ENCODE measurements at regions not wholly inside any gene's neighbourhood (a gene's known extent, or its start where the extent isn't known, plus 50 kb on each side); places are given as distances from the start of the nearest gene placed in this dataset.

GRCh38 chr14:28911521-28911920 lies 144.9 kb downstream of the FOXG1 start:
- no peak for ATAC-seq
- Mint-ChIP-seq H3K4me1 (no peaks in the 10 kb centered on the region), H3K9me3 (peaks cover 25% of the 10 kb centered on the region), H3K27ac (no peak overlapping the region), H3K4me3 (no peak overlapping the region), H3K36me3 (no peaks in the 10 kb centered on the region)
- DNase-seq (ENCODE audit: low spot score in 2 of 2) = no peak

GRCh38 chr14:28913056-28913455 lies 146.5 kb downstream of the FOXG1 start:
- H3K36me3 Mint-ChIP-seq = no peaks in the 10 kb centered on the region
- peaks cover 29% of the 10 kb centered on the region for H3K9me3 Mint-ChIP-seq
- no peaks in the 10 kb centered on the region for H3K4me1 Mint-ChIP-seq
- no peak overlapping the region for H3K4me3 Mint-ChIP-seq
- no peak for DNase-seq (ENCODE audit: low spot score in 2 of 2)
- no peak for ATAC-seq
- no peak overlapping the region for H3K27ac Mint-ChIP-seq

- Mint-ChIP-seq H3K9me3 (peaks cover 16% of the 10 kb centered on the region), H3K4me3 (no peak overlapping the region), H3K4me1 (no peaks in the 10 kb centered on the region), H3K36me3 (no peaks in the 10 kb centered on the region), H3K27ac (no peak overlapping the region)
- no peak for ATAC-seq
- DNase-seq (ENCODE audit: low spot score in 2 of 2) = no peak
Measured at GRCh38 chr14:28926122-28926521, 159.5 kb downstream of the FOXG1 start.

- no peaks in the 10 kb centered on the region for H3K36me3 Mint-ChIP-seq
- ATAC-seq = no peak
- H3K4me3 Mint-ChIP-seq = no peak overlapping the region
- no peaks in the 10 kb centered on the region for H3K4me1 Mint-ChIP-seq
- H3K9me3 Mint-ChIP-seq = peaks cover 30% of the 10 kb centered on the region
- H3K27ac Mint-ChIP-seq = no peak overlapping the region
- no peak for DNase-seq (ENCODE audit: low spot score in 2 of 2)
Measured at GRCh38 chr14:28931999-28932398, 165.4 kb downstream of the FOXG1 start.

GRCh38 chr14:28936601-28937000 lies 170.0 kb downstream of the FOXG1 start:
- no peak for DNase-seq (ENCODE audit: low spot score in 2 of 2)
- Mint-ChIP-seq H3K27ac (no peak overlapping the region), H3K4me3 (no peak overlapping the region), H3K4me1 (no peaks in the 10 kb centered on the region), H3K36me3 (no peaks in the 10 kb centered on the region), H3K9me3 (peaks cover 33% of the 10 kb centered on the region)
- ATAC-seq = no peak

- Mint-ChIP-seq H3K27ac (no peak overlapping the region), H3K4me3 (no peak overlapping the region), H3K4me1 (no peaks in the 10 kb centered on the region), H3K9me3 (peaks cover 16% of the 10 kb centered on the region), H3K36me3 (no peaks in the 10 kb centered on the region)
- ATAC-seq = no peak
- no peak for DNase-seq (ENCODE audit: low spot score in 2 of 2)
Measured at GRCh38 chr14:28941758-28942157, 175.2 kb downstream of the FOXG1 start.

GRCh38 chr14:28944605-28945004 lies 178.0 kb downstream of the FOXG1 start:
- no peak overlapping the region for H3K27ac Mint-ChIP-seq
- ATAC-seq (no peak), DNase-seq (ENCODE audit: low spot score in 2 of 2) (no peak)
- H3K4me3 Mint-ChIP-seq = no peak overlapping the region
- H3K36me3 Mint-ChIP-seq = no peaks in the 10 kb centered on the region
- peaks cover 24% of the 10 kb centered on the region for H3K9me3 Mint-ChIP-seq
- H3K4me1 Mint-ChIP-seq = no peaks in the 10 kb centered on the region

- no peaks in the 10 kb centered on the region for H3K4me1 Mint-ChIP-seq
- ATAC-seq (no peak), DNase-seq (ENCODE audit: low spot score in 2 of 2) (no peak)
- no peak overlapping the region for H3K27ac Mint-ChIP-seq
- no peak overlapping the region for H3K4me3 Mint-ChIP-seq
- H3K9me3 Mint-ChIP-seq = peaks cover 24% of the 10 kb centered on the region
- H3K36me3 Mint-ChIP-seq = no peaks in the 10 kb centered on the region
Measured at GRCh38 chr14:28946267-28946666, 179.7 kb downstream of the FOXG1 start.

GRCh38 chr14:28949503-28949902 lies 182.9 kb downstream of the FOXG1 start:
- no peak overlapping the region for H3K27ac Mint-ChIP-seq
- peaks cover 28% of the 10 kb centered on the region for H3K9me3 Mint-ChIP-seq
- ATAC-seq (no peak), DNase-seq (ENCODE audit: low spot score in 2 of 2) (no peak)
- no peaks in the 10 kb centered on the region for H3K4me1 Mint-ChIP-seq
- H3K4me3 Mint-ChIP-seq = no peak overlapping the region
- H3K36me3 Mint-ChIP-seq = no peaks in the 10 kb centered on the region

- no peaks in the 10 kb centered on the region for H3K4me1 Mint-ChIP-seq
- H3K9me3 Mint-ChIP-seq = peaks cover 23% of the 10 kb centered on the region
- H3K27ac Mint-ChIP-seq = no peak overlapping the region
- H3K36me3 Mint-ChIP-seq = no peaks in the 10 kb centered on the region
- DNase-seq (ENCODE audit: low spot score in 2 of 2) (no peak), ATAC-seq (no peak)
- H3K4me3 Mint-ChIP-seq = no peak overlapping the region
Measured at GRCh38 chr14:28952161-28952560, 185.6 kb downstream of the FOXG1 start.

- Mint-ChIP-seq H3K4me1 (no peaks in the 10 kb centered on the region), H3K4me3 (no peak overlapping the region), H3K9me3 (peaks cover 26% of the 10 kb centered on the region), H3K27ac (no peak overlapping the region), H3K36me3 (no peaks in the 10 kb centered on the region)
- no peak for ATAC-seq
- DNase-seq (ENCODE audit: low spot score in 2 of 2) = no peak
Measured at GRCh38 chr14:28952666-28953065, 186.1 kb downstream of the FOXG1 start.

GRCh38 chr14:28953973-28954372 lies 187.4 kb downstream of the FOXG1 start:
- H3K4me3 Mint-ChIP-seq = no peak overlapping the region
- DNase-seq (ENCODE audit: low spot score in 2 of 2) (no peak), ATAC-seq (no peak)
- no peaks in the 10 kb centered on the region for H3K36me3 Mint-ChIP-seq
- H3K9me3 Mint-ChIP-seq = peaks cover 25% of the 10 kb centered on the region
- no peak overlapping the region for H3K27ac Mint-ChIP-seq
- H3K4me1 Mint-ChIP-seq = no peaks in the 10 kb centered on the region

- Mint-ChIP-seq H3K4me1 (no peaks in the 10 kb centered on the region), H3K36me3 (no peaks in the 10 kb centered on the region), H3K9me3 (peaks cover 13% of the 10 kb centered on the region), H3K27ac (no peak overlapping the region), H3K4me3 (no peak overlapping the region)
- ATAC-seq (no peak), DNase-seq (ENCODE audit: low spot score in 2 of 2) (no peak)
Measured at GRCh38 chr14:28966416-28967233, 200.0 kb downstream of the FOXG1 start.

- no peak overlapping the region for H3K4me3 Mint-ChIP-seq
- no peaks in the 10 kb centered on the region for H3K4me1 Mint-ChIP-seq
- H3K27ac Mint-ChIP-seq = no peak overlapping the region
- DNase-seq (ENCODE audit: low spot score in 2 of 2) = no peak
- no peaks in the 10 kb centered on the region for H3K36me3 Mint-ChIP-seq
- no peak for ATAC-seq
- peaks cover 16% of the 10 kb centered on the region for H3K9me3 Mint-ChIP-seq
Measured at GRCh38 chr14:28975084-28975483, 208.5 kb downstream of the FOXG1 start.

GRCh38 chr14:28982228-28982627 lies 215.6 kb downstream of the FOXG1 start:
- H3K9me3 Mint-ChIP-seq = peaks cover 23% of the 10 kb centered on the region
- H3K27ac Mint-ChIP-seq = no peak overlapping the region
- DNase-seq (ENCODE audit: low spot score in 2 of 2) (no peak), ATAC-seq (no peak)
- no peaks in the 10 kb centered on the region for H3K36me3 Mint-ChIP-seq
- no peak overlapping the region for H3K4me3 Mint-ChIP-seq
- H3K4me1 Mint-ChIP-seq = no peaks in the 10 kb centered on the region

- Mint-ChIP-seq H3K4me1 (no peaks in the 10 kb centered on the region), H3K27ac (no peak overlapping the region), H3K4me3 (no peak overlapping the region), H3K9me3 (peaks cover 27% of the 10 kb centered on the region), H3K36me3 (no peaks in the 10 kb centered on the region)
- DNase-seq (ENCODE audit: low spot score in 2 of 2) (no peak), ATAC-seq (no peak)
Measured at GRCh38 chr14:28983279-28983678, 216.7 kb downstream of the FOXG1 start.

Measured in stimulated activated effector memory CD8-positive, alpha-beta T cell treated with anti-CD3 and anti-CD28 coated beads, Interleukin-12 subunit alpha, Interleukin-12 subunit beta, amount 100 ng/mL, for 72 hours (primary cell).